SK-N-DZ (cell line): ENCODE measurements at regions not wholly inside any gene's neighbourhood (a gene's known extent, or its start where the extent isn't known, plus 50 kb on each side); places are given as distances from the start of the nearest gene placed in this dataset.

Source experiments
- DNase-seq: peaks from one replicate; pipeline ENCODE4 v3.0.0-alpha.2; 2015; ENCODE audit warnings: low spot score

DNA sequence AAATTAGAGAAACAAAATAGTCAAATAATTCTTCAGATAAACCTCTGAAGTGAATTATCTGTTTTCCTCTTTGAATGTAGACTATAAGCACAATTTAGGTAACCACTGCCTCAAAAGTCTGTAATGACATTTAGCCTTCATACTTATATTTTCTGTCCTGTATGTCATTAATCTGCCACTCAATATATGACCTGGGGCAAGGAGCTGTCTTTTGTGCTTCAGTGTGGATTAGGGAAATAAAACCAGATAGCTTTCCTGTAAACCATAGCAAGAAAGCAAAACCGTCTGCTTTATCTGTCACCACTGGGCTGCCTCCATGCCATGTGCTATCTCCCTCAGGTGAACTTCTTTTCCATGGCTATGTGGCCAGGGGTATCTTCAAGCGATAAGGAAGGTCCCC lies 606.6 kb upstream of the C9orf72 start:
- DNase-seq = no peak

GRCh38 chr9:28190981-28191380 lies 617.7 kb upstream of the C9orf72 start:
- DNase-seq = no peak

GRCh38 chr9:28197653-28198052 lies 624.4 kb upstream of the C9orf72 start:
- no peak for DNase-seq

GRCh38 chr9:28203036-28203435 lies 629.8 kb upstream of the C9orf72 start:
- DNase-seq = no peak

DNA sequence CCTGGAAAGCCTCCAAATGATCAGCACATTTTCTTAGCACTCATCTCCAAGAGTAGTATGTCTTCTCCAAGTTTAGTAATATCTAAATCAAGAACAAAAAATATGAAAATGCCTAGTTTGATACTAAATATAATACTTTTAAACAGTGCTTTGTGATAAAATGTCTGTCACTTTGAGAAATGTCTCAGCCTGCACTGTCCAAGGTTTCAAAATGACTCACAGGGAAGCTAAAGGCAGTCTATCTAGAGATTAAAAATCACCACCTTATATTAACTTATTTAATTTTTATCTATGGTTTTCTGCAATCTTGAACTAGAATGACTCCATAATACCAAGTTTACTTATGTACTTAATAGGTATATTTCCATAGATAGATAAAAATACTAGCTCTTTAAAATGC lies 633.0 kb upstream of the C9orf72 start:
- no peak for DNase-seq

GRCh38 chr9:28207657-28208056 lies 634.4 kb upstream of the C9orf72 start:
- DNase-seq = no peak

- no peak for DNase-seq
Observed at GRCh38 chr9:28209130-28209529, 635.8 kb upstream of the C9orf72 start.

DNA sequence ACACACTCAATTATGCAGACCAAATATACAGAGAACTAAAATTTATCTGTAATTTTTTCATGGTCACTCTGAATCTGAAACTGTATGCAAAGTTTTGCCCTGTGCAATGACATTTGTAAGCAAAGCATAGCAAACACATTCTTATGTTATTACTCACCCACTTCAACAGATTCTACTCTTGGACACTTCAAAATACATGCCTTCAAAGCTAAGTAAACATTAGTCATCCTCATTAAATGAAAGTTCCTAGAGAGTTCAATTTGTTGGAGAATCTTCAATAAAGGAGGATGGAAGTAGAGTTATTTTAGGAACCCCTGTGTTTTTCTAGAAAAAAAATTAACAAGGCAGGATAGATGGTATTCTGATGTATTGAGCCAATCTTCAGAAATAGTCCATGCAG lies 639.7 kb upstream of the C9orf72 start:
- no peak for DNase-seq

DNA sequence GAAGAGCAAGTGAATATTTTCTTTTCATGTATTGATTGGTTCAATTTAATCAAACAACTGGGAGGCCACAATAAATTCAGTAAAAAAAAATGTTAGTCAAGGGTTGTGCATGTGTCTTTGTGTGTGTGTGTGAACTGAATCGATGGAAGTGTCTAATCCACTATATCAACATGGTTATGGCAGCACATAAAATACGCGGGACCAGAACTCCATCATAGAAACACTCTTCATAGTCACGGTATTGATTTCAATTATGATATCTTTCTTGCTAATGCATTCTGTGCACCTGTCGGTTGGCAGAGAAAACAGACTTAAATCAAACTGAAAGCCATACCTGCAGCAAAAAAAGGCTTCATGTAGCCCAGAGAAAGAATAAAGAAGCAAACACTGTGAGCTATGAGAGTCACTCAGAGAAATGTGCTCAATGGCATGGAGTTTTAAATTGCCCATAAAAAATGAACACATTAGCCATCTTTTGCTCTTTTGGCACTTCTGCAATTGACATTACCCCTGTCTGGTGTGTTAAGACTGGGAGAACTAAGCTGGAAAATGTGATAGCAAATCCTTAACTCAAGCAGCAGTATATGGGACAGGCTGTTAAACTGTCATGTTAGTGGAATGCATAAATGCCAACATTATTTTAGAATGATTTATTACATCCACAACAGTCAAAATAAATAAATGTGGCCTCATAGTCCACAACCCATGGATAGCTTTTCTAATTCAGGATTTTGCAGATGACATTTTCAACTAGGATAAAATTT lies 642.4 kb upstream of the C9orf72 start:
- peak; percentile 2 for DNase-seq

DNA sequence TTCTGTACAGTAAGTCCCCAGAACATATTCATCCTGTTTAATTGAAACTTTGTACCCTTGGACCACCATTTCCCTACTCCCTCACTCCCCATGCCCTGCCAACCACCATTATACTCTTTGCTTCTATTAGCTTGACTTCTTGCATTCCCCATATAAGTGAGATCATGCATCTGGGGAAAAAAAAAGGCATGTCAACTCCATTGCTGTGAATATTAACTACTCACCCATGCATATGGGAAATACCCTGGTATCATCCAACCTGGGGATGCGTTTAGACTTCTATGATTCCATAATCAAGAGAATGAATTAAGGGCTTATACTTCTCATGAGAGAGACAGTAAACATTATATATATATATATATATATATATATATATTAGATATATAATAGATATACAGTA lies 659.4 kb upstream of the C9orf72 start:
- DNase-seq = no peak

- no peak for DNase-seq
Observed at GRCh38 chr9:28234133-28234893, 661.0 kb upstream of the C9orf72 start.

- no peak for DNase-seq
Observed at GRCh38 chr9:28234894-28235277, 661.6 kb upstream of the C9orf72 start.

- no peak for DNase-seq
Observed at GRCh38 chr9:28249424-28249823, 676.1 kb upstream of the C9orf72 start.

DNA sequence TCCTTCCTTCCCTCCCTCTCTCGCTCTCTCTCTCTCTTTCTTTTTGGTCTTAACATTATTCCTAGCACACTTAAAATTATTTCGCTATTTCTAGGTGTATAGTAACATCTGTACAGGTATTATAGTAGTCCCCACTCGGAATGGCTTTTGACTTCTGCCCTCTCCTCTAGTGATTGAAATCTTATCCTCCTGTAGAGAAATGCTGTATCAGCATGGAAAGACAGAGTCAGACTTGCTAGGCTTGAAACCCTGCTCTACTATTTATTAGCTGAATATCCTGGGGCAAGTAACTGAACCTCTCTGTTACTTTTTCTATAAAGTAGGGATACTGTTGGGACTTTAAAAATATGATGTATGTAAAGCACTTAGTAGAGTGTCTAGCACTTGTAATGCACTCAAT lies 681.9 kb upstream of the C9orf72 start:
- no peak for DNase-seq

- DNase-seq = no peak
Observed at GRCh38 chr9:28260330-28260729, 687.0 kb upstream of the C9orf72 start.

GRCh38 chr9:28264368-28264767 lies 691.1 kb upstream of the C9orf72 start:
- DNase-seq = no peak

GRCh38 chr9:28267351-28267750 lies 694.1 kb upstream of the C9orf72 start:
- DNase-seq = no peak

DNA sequence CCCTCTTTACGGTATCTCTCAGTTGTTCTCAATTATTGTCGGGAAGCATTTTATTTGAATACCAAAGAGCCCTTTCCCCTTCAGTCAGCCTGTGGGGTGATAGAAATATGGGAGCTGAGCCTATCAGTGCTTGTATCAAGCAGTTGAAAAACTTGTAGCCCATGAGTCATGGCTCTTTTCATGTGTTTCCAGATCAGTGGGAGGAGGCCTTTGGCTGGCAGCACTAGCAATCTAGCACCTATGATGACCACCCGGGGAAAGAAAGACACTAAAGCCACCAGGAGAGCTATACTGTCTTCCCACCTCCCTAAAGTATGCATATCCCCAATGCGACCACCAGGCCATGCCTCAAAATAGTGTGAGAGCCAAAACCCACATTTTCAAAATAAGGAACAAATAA lies 696.9 kb upstream of the C9orf72 start:
- no peak for DNase-seq

- DNase-seq = no peak
Observed at GRCh38 chr9:28272127-28272526, 698.8 kb upstream of the C9orf72 start.

DNA sequence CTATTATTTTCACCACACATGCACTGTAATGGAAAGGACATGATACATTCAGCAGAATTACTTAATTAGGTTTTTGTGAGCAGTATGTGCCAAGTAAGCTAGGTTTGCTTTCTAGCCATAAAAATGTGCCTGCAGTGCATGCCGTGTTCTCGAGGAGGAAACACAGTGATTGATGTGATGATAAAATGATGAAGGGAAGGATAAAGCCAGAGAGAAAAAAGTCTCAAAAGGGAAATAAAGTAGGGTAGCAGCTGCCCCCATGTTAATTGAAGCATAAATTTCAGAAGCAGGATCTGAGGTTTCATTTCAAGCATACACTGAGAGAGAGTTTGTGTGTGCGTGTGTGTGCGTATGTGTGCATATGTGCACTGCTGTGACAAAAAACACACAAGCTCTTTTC lies 714.2 kb upstream of the C9orf72 start:
- DNase-seq = peak; percentile 0

DNA sequence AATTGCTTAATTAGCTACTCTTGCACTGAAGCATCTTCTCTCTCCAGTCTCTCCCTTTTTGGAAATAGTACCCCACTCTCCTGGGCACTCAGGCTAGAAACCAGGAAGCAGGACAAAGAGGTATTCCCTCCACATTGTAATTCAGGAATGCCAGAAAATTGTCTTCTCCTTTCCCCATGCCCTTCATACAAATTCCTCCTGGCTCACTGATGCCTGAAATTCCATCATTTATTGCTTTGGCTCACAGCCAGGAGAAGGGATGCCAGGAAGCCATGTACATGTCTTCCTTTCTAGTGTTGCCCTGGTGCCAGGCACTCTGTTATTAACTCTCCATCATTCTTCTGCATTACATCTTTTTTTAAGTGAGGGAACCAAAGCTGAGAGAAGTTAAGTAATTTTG lies 716.5 kb upstream of the C9orf72 start:
- DNase-seq = no peak

GRCh38 chr9:28293369-28294090 lies 720.2 kb upstream of the C9orf72 start:
- no peak for DNase-seq

DNA sequence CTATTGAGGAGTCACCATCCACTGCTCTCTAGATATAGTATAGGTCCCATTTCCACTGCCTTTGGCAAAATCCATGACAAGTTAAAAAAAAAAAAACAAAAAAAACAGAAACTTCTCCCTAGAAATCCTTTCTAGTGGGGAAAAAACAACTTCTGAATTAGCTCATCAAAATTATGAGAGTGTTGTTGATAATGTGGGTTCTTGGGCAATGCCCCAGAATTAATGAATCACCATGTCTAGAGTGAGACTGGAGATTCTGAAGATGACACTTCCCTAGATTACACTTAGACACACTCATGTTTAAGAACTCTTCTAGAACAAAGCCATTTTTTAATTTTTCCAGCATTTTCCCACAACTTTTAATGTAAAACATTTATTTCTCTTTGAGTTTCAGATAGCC lies 728.0 kb upstream of the C9orf72 start:
- DNase-seq = no peak
